ENCODE measurements at regions not wholly inside any gene's neighbourhood (a gene's known extent, or its start where the extent isn't known, plus 50 kb on each side); places are given as distances from the start of the nearest gene placed in this dataset.
"Not testable (repeated sequence)": the region's sequence is repeated elsewhere in the genome, so short reads cannot be mapped to it uniquely, and the experiment has no call there.

DNA sequence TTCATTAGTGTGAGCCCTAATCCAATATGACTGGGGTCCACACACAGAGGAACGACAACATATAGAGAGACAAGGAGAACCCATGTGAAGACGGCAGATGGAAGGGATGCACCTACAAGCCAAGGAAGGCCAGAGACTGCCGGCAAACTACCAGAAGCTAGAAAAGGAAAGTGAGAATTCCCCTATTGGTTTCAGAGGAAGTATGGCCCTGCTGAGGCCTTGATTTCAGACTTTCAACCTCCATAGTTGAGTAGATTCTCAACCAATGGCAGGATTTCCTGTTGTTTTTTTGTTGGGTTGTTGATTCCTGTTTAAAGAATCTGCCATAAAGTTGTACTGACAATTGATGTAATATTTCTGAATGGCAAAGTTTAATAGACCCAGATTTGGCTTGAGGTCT lies 241.5 kb downstream of the SATB2 start:
- DNase-seq = no peak

DNA sequence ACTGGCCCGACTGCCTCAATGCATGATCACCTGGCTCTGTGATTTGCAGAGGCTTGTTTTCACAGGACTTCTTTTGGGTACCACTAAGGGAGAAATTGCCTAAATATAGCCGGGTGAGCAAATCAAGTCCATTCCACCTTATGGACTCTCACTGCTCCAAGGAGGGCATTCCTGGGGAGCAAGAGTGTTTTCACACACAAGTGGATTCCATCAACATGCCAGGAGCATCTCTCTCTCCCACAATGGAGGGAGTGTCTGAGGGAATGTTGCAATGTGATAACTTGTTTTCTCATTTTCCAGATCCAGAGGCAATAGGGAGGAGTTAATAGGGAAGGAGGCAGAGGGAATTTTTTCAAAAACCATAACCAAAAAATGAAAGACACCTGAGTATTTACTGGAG lies 250.7 kb downstream of the SATB2 start:
- DNase-seq = no peak

DNA sequence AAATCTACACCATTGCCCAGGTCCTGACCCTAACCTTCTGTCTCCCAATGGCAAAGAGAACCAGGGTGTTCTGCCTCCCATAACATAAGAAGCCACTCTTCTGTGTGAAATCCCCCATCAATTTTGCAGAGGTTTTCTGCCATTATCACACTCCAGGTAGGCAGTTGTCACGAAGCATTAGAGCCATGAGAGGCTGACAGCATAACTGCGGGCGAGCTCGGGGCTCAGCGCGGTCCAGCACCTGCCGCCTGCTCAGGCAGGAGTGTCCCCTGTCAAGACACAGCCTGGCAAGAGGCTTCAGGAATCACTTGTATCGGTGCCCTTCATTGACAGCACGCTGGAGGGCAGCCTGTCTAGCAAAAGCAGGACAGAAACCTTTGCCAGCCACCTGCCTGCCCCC lies 251.2 kb downstream of the SATB2 start:
- no peak for DNase-seq

DNA sequence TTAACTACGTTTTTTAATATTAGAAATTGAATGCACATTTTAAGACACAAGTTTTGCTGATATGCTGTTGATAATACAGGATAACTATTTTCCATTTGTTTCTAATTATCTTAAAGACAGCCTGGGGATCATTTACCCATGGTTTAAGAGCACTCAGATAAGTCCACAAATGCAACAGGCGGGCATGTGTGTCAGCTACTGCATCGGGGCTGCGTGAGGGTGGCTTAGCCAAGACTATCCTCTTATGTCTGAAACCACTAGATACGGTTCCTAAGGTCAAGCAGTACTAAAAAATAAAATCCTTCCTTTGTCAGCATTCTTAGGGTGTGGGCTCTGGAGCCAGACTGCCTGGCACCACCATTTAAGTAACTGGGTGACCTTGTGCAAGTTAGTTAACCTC lies 254.8 kb downstream of the SATB2 start:
- no peak for DNase-seq

DNA sequence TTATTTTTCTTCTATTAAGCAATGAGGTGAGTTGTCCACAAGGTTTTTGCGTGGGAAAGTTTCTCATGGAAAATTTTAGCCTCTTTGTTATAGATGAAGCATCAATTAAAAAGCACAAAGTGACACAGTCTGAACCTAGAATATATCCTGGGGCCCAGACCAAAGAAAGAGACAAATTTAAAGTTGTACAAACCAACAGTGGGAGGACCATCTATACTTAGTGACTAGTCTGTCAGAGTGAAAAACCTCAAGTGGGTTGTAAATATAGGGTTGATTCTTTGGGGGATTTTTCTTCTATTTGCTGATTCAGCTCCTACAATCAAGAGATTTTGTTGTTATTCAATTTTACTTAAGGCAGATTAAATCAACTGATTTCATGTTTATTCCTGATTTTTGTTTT lies 256.2 kb downstream of the SATB2 start:
- no peak for DNase-seq

DNA sequence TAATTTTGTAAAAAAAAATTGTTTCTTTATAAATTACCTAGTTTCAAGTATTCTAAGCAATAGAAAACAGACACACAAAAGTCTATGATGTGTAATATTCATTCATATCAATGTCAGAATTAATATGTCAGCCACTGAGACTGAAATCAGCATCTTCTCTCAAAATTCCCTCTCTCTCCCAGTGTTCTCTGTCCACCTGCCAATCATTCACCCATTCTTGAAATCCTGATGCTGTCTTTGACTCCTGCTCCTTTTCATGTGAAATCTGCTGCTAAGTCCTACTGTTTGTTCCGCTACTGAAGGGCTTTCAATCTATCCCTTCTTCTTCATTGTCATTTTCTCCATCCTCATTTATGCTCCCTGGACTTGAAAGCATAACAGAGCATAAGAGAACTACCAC lies 257.9 kb downstream of the SATB2 start:
- no peak for DNase-seq

DNA sequence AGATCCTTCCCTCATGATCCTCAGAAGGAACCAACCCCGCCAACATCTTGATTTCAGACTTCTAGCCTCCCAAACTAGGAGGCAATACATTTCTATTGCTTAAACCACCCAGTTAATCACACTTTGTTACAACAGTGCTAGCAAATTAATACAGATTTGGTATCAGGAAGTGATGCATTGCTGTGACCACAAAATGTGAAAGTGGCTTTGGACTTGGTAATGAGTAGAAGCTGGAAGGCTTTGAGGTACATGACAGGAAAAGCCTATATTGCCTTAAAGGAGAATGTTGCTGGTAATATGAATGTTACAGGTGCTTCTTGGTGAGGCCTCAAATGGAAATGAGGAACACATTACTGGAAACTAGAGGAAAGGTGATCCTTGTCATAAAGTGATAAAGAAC lies 260.3 kb downstream of the SATB2 start:
- DNase-seq = no peak

DNA sequence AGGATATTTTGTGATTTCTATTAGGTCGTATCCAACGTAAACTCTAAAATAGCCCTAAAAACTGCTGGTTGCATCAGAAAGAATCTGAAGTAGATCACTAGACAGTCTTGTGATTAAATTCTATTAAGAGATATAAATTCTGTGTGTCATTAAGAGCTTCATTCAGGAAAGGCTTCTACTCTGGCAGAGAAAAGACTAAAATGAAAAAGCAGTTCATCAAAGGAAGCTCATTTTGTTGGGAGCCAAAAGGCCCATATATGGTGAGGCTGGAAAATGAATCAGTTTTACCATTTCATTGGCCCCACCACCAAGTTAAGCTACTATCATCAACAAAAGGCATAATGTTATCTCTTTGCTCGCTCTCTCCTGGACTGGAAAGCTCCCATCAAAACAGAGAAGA lies 261.1 kb downstream of the SATB2 start:
- no peak for DNase-seq

DNA sequence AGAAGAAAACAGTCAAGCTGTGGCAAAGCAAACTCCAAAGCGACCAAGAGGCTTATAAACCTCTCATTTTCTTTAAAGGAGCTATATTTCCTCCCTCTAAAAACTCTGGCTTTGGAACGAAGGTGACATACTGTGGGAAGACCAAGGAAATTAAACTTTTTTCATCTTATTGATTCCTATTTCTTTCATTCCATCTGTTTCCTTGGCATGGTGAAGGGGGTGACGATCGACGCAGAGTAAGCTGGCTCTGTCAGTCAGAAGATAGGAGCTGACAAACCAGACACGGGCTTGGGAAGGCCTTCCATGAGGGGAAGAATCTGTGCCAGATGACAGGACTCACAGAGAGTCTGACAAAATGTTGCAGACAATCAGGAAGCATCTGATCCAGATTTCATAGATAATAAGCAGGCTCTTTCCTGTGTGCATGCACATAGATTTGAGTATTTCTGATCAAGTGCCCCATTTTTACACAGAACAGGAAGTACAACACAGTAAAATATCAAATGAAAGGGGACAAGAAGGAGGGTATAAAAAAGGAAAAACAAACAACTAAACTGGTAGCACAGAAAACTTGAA lies 261.7 kb downstream of the SATB2 start:
- no peak for DNase-seq

DNA sequence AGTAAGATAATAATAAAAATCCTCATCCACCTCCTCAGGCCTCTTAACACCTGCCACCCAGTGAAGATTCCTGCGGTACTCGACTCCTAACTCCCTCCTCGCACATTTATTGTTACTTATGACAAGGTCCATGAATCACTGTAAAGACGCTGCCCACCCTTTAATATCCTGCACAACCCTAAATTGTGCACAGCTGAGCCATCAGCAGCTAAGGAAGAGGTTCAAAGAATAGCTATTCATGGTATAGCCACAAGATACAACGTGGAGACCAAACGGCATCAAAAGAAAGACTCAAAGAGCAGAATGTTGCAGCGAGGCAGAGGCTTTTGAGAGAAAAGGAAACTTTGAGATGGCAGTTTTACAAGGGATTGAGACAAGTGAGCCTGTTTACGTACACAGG lies 266.3 kb downstream of the SATB2 start:
- DNase-seq = no peak

DNA sequence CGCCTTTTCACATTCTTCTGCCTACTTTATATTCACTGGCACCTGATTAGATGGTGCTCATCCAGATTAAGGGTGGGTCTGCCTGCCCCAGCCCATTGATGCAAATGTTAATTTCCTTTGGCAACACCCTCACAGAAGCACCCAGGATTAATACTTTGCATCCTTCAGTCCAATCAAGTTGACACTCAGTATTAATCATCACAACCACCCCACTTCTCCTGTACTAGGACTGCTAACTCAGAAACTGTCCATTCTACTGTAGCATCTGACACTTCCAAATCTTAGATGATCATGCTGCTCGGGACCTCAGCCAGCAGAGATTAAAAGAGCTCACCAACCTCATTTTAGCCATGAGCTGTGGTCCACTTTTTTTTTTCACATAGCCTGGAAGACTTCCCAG lies 268.5 kb downstream of the SATB2 start:
- DNase-seq = no peak

DNA sequence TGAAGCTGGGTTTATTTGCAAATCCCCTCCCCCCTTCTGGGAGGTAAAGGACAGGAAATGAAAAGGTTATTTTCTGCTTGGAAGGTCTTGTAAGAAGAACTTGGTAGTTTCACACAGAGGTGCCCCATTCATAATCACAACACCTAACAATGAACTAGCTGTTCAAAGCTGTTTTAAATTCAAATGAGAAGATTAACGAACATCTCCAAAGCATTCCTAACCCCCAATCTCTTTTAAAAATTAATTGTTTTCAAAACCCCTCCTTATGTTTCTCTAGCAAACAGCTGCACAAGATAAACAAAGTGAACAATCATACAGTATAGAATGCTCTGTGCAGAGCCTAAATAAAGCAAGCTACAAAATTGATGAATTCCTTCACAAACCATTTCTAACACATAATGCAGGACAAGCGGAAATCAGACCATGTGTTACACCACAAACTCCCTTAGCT lies 271.4 kb downstream of the SATB2 start:
- no peak for DNase-seq

DNA sequence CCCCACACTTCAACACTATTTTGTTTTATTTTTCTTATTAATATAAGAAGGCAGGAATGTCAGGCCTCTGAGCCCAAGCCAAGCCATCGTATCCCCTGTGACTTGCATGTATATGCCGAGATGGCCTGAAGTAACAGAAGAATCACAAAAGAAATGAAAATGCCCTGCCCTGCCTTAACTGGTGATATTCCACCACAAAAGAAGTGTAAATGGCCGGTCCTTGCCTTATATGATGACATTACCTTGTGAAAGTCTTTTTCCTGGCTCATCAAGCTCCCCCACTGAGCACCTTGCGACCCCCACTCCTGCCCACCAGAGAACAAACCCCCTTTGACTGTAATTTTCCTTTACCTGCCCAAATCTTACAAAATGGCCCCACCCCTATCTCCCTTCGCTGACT lies 272.6 kb downstream of the SATB2 start:
- not testable (repeated sequence) for DNase-seq

DNA sequence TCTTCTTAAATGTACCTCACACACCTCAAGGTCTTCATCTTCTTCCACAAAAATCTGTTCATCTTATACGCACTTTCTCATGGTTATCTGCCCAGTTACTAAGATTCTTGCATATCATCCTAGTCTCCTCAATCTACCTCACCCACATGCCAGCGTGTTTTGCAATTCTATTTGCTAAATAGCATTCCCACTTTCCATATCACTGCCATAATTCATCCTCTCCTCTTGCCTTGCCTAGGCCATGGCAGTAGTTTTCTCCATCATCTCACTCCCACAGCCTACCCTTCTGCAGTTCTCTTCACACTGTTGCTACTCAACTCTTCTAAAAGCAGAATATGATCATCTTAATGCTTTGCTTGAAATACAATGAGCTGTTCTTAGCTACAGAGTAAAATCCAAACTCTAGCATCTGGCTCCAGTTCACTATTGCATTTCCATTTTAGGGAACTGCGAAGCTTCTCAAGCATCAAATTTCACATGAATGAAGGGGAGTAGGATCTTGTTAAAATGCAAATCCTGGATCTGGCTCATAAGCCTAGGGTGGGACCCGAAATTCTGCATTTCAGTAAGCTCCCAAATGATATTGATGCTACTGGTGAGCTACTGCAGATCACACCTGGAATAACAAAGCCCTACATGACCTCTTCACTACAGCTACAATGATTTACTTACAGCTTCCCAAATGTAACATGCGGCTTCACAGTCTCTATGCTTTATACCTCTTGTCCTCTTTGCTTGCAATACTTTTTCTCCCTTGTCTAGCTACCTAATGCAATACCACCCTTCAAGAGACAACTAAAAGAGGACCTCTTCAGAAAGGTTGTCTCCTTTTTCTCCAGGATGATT lies 293.9 kb downstream of the SATB2 start:
- no peak for DNase-seq

DNA sequence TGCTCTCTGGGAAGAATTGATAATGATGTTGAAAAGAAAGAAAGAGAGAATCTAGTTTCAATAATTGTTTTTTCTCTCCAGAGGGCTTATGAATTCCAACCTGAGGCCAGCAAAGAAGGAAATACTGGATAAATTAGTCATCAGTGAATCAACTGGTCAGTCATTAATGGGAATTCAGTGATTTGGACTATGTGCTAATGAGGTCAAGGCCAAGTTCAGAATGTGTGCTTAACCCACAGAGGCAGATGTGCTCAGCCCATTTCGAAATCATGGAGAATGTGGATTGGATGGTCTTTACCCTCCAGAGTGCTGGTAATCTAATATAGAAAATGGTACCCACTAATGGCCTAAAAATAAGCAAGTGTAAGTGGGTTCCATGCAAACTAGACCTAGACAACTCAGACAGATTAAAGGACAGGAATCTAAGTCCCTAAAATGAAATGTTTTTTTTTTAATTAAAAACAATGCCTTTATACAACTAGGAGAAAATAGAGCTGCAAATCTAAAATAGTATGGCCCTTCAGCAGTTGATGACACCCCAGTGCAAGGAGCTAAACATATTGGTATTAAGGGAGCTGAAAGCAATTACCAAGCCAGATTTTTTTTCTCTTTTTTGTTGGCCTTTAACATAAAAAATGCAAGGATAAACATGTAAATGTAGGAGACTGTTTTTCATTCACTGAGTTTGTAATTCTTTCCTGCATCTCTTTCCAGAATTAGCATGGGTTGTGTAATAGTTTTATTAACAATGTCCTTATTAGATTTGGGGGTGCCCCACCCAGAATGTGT lies 296.9 kb downstream of the SATB2 start:
- DNase-seq = no peak

DNA sequence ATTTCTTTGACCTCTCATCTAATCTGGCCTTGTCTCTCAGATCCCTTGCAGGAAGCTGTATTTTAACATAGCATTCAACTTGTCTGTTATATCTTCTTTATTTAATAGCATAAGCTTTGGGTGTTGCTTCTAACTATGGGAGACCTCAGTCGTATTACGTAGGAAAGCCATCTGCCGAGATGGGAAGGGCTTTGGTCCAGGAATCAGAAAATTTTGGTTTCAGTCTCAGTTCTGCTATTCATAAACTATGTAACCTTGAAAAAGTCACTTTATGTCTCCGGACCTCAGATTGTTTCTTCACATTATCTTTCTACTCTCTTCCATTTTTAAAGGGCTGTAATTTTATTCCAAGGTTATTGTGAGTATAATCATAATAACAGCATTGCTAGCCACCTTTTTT lies 297.7 kb downstream of the SATB2 start:
- DNase-seq = no peak

DNA sequence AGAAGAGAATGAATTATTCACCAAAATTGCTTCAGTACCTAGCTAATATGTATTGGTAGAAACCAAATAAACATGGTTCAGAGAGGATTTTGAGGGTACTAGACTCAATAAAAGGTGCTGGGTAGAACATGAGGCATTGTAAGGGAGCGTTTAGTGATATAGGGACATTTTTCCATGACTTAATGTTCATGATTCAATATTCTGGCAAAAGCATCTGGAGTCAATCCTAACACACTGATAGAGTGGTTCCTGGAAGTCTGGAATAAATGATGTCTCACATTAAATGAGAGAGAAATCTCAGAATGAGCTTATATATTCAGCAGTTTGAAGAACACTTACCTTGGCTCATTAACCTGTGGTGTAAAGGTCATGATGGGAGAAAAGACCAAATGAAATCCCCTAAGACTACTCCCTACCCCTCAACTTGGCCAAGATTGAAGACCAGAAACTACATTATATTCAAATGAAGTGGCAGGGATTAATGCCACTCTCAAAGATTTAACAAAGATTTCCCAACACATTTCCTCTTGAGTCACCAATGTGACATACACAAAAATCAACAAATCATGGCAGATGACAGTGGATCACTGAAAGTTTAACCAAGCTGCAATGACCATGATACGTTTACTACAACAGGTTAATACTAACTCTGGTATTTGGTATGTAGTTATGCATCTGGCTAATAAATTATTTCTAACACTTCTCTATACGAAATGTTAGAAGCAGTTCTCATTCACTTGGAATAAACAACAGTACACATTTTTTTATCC lies 309.5 kb downstream of the SATB2 start:
- no peak for DNase-seq

DNA sequence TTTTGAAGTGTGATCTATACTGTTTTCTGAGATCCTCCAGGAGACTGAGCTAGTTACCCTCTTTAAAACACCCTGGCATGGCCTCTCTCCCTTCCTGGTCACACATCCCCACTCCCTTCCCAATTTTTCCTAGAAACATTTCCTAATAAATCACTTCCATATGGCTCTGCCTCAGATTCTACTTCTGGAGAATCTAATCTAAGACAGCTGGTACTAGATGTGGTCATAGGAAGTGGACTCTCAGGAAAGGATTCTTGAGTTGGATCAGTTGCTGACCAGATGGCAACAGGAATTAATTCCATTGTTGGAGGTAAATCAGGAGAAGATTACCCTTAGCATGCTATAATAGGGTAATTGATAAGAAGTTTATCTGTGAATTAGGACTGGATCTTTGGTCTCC lies 310.5 kb downstream of the SATB2 start:
- DNase-seq = no peak

DNA sequence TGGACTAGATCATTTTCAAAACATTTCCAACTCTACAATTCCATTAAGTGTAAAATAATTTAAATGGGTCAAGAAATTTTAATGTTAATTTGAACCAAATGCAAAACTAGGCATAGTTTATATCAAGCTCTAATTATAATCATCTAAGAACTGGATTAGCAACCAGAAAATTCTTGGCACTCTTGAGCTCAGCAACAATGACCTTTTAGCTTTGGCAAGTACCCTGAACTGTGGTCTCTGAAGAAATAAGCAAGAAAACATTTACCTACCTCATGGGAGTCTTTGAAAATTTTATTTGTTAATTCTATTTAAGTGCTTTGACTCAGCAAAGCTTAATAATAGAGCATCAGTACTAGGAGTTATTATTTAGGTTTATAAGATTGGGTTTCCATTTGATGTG lies 313.2 kb downstream of the SATB2 start:
- no peak for DNase-seq

DNA sequence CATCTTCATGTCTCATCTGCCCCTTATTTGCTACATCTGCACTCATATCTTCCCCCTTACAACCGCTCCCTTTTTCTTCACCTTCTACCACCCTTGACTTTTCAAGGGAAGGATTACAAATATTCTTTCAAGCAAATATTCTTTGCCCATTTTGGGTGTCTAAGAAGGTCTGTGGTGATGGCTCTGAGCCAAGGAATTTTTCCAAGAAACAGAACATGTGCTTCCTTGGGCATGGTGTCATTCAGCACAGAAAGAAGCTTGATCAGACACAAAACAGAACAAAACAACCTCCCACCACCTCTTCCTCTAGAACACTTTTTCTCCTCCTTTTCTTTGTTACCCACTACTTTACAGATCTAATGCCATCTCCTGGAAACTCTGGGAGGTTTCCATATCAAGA lies 313.7 kb downstream of the SATB2 start:
- DNase-seq = no peak

DNA sequence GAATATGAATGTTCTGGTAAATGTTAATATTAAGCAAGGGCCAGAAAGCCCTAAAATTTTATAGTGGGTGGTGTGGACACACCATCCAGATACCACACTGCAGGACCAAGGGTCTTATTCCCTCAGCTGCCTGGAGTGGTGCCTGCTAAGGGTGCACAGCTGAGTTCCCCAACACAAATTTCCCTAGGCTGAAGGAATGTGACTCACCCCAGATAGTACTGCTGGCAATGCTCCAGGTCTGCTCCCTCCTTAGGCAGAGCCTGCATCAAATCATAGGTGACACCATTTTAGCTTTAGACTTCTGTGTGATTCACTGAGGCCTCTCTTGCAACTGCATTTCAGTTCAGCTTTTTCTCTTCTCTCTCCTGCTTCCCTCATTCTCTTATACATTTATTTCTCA lies 321.1 kb downstream of the SATB2 start:
- no peak for DNase-seq

DNA sequence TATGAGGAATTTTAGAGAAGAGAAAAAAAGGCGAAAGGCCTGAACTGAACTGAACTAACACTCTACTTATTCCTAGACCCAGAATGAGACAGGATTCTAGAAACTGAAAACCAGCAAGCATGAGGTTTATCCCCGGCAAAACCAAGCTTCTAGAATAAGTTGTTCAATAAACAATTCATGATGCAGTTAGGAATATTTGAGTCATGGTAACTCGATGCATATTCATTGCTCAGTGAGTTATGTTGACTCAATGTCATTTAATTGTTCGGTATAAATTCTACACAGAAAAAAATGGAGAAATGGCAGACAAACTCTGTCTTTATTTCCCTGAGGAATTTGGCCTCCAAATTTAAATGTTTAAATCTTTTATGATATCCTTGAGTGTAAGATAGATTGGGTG lies 321.5 kb downstream of the SATB2 start:
- DNase-seq = no peak

DNA sequence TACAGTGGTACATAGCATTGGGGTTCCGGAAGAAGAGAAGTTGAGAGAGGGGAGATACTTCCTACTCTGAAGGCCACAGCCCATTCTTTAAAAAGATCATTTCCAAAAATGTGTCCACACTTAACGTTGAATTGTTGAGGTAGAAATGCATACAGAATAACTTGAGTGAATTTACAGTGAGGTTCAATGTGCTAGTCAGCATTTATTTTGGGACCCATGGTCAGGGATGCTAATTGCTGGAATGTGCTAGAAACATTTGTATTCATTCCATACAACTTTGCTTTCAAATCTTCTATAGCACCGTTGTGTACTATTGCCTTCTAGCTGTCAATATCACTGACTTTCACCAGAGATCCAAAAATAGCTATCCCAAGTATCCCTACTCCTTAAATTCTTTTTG lies 325.9 kb downstream of the SATB2 start:
- no peak for DNase-seq

Measured in hindlimb muscle (tissue), 1 donor.